NT2/D1 (cell line): ENCODE measurements at regions not wholly inside any gene's neighbourhood (a gene's known extent, or its start where the extent isn't known, plus 50 kb on each side); places are given as distances from the start of the nearest gene placed in this dataset.

Source experiments
- YY1 ChIP-seq: IDR thresholded peaks from 2 replicates; pipeline ENCODE4 v1.6.1; 2011; ENCODE audit not compliant: insufficient read length, insufficient read depth
- ZNF274 ChIP-seq: IDR thresholded peaks from 2 replicates; pipeline ENCODE4 v1.6.1; 2011; ENCODE audit warnings: mild to moderate bottlenecking, low read depth, low read length

DNA sequence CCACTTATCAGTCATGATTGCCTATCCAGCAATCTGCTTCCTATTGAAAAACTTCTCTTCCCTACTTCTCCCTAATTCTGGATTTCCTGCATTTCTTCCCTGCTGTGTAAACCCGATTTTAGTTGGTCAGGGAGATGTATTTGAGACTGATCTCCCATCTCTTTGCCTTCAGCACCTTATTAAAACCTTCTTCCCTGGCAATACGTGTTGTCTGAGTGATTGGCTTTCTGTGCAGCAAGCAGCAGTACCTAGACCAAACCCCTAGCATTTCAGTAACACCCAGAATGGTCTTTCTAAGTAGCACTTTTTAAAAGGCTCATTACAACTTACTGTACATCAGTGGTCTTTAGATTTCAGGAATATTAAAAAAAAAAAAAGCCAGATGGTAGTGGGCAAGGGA, 99.1 kb upstream of the PDE10A start:
- TF ChIP-seq YY1 (no peak), ZNF274 (no peak)
